HCT116 (cell line): ENCODE measurements at regions not wholly inside any gene's neighbourhood (a gene's known extent, or its start where the extent isn't known, plus 50 kb on each side); places are given as distances from the start of the nearest gene placed in this dataset.

ENCODE experiments used
- ATAC-seq: fragments of 200-7000 bp; cut with Tn5 transposase; 2 replicates; pipeline ENCODE4 v1.9.1; 2020; ENCODE audit warnings: mild to moderate bottlenecking, moderate library complexity
- BruUV-seq: library from RNA; stranded (reverse); fragments of 400-500 nt; replicated peaks from 2 replicates; lab custom pipeline; 2021; lab: Mats Ljungman, UMichigan
- CTCF ChIA-PET: fragments of 300-600 bp; sonication (Branson Sonifier 250); formaldehyde crosslinking; loops from one replicate; lab custom pipeline; 2021; ENCODE audit warnings: antibody characterized with exemption; lab: Charles Lee
- POLR2A ChIA-PET: fragments of 300-600, 350-600 bp; sonication (Branson Sonifier 250); formaldehyde crosslinking; loops from one replicate; lab custom pipeline; 2021; ENCODE audit warnings: antibody characterized with exemption; lab: Charles Lee
- RAD21 ChIA-PET, 2 experiments: fragments of 300-600 bp; sonication (Branson Sonifier 250); formaldehyde crosslinking; loops; one replicate each; lab custom pipeline; 2023; ENCODE audit warnings: low total read pairs in 2 of 2; ENCODE audit not compliant: uncharacterized antibody in 2 of 2, unreplicated experiment in 2 of 2, low non-redundant PET in 1 of 2; lab: Charles Lee
- DNase-seq: peaks from one replicate; pipeline ENCODE4 v3.0.0-alpha.2; 2010; ENCODE audit warnings: low read depth, low spot score
- H2AFZ ChIP-seq: fragments of 200-600 bp; shearing (Covaris generic), sonication (generic); 2 replicates; pipeline ENCODE4 v1.6.1; 2017; ENCODE audit warnings: low read depth, mixed run types, mixed read lengths, antibody characterized with exemption, low read length; ENCODE audit not compliant: poor library complexity, severe bottlenecking
- H3K27ac ChIP-seq: 2 replicates; pipeline ENCODE4 v1.5.1; 2012; ENCODE audit warnings: low read depth, low read length
- H3K27me3 ChIP-seq: fragments of 200-600 bp; sonication (generic); 2 replicates; pipeline ENCODE4 v1.6.1; 2016; ENCODE audit warnings: mixed run types, low read length, mixed read lengths; ENCODE audit not compliant: insufficient read depth
- H3K36me3 ChIP-seq, 2 experiments: fragments of 200-500 bp in 1 of 2; fragments of 200-600 bp in 1 of 2; sonication (Bioruptor generic) in 1 of 2; sonication (generic) in 1 of 2; 2 replicates each; pipeline versions ENCODE4 v1.5.1 to v1.6.1; 2014 to 2016; ENCODE audit warnings: low read length in 2 of 2, inconsistent platforms in 1 of 2, mixed read lengths in 1 of 2, mixed run types in 1 of 2; ENCODE audit not compliant: insufficient read depth in 2 of 2, control insufficient read depth in 1 of 2
- H3K4me1 ChIP-seq, 2 experiments: fragments of 200-600 bp in 1 of 2; sonication (generic) in 1 of 2; 2 replicates each; pipeline versions ENCODE4 v1.5.1 to v1.6.1; 2012 to 2017; ENCODE audit warnings: low read length in 2 of 2, inconsistent platforms in 1 of 2, mild to moderate bottlenecking in 1 of 2, mixed read lengths in 1 of 2, mixed run types in 1 of 2, moderate library complexity in 1 of 2; ENCODE audit not compliant: insufficient read depth in 2 of 2, control insufficient read depth in 1 of 2
- H3K4me2 ChIP-seq: fragments of 200-600 bp; sonication (generic); 2 replicates; pipeline ENCODE4 v1.6.1; 2017; ENCODE audit warnings: mixed run types, low read length, mixed read lengths
- H3K4me3 ChIP-seq, 2 experiments: fragments of 200-600 bp in 1 of 2; sonication (generic) in 1 of 2; replicated peaks in 1 of 2; 2 replicates each; pipeline ENCODE4 v1.5.1; 2011 to 2016; ENCODE audit warnings: low read length in 2 of 2, control low read depth in 1 of 2, low read depth in 1 of 2, mild to moderate bottlenecking in 1 of 2, mixed read lengths in 1 of 2, mixed run types in 1 of 2
- H3K79me2 ChIP-seq: fragments of 200-600 bp; sonication (generic); 2 replicates; pipeline ENCODE4 v1.6.1; 2017; ENCODE audit warnings: mild to moderate bottlenecking, mixed run types, low read length, moderate library complexity, mixed read lengths; ENCODE audit not compliant: insufficient read depth
- H3K9ac ChIP-seq: fragments of 200-600 bp; sonication (generic); 2 replicates; pipeline ENCODE4 v1.6.1; 2016; ENCODE audit warnings: low read length, mixed read lengths
- H3K9me2 ChIP-seq: fragments of 200-600 bp; sonication (generic), shearing (Covaris generic); 2 replicates; pipeline ENCODE4 v1.6.1; 2017; ENCODE audit warnings: mixed run types, mild to moderate bottlenecking, moderate library complexity; ENCODE audit not compliant: insufficient read depth
- H3K9me3 ChIP-seq, 2 experiments: fragments of 200-500 bp in 1 of 2; fragments of 200-600 bp in 1 of 2; sonication (Bioruptor generic) in 1 of 2; sonication (generic) in 1 of 2; 2 replicates each; pipeline ENCODE4 v1.6.1; 2014 to 2017; ENCODE audit warnings: low read length in 2 of 2, mixed read lengths in 2 of 2, inconsistent platforms in 1 of 2, low read depth in 1 of 2, mild to moderate bottlenecking in 1 of 2, mixed run types in 1 of 2, moderate library complexity in 1 of 2; ENCODE audit not compliant: control insufficient read depth in 1 of 2, insufficient read depth in 1 of 2
- H4K20me1 ChIP-seq: fragments of 200-600 bp; sonication (generic), shearing (Covaris generic); 2 replicates; pipeline ENCODE4 v1.6.1; 2017; ENCODE audit warnings: mixed run types, mild to moderate bottlenecking, moderate library complexity; ENCODE audit not compliant: insufficient read depth
- CBX3 ChIP-seq: IDR thresholded peaks from 2 replicates; pipeline ENCODE4 v1.6.1; 2012; ENCODE audit warnings: low read depth
- EGR1 ChIP-seq: IDR thresholded peaks from 2 replicates; pipeline ENCODE4 v1.6.1; 2012; ENCODE audit warnings: low read depth
- EZH2phosphoT487 ChIP-seq: fragments of 200-600 bp; IDR thresholded peaks from 2 replicates; pipeline ENCODE4 v1.6.1; 2018; ENCODE audit warnings: antibody characterized with exemption, borderline replicate concordance
- JUND ChIP-seq: IDR thresholded peaks from 2 replicates; pipeline ENCODE4 v1.6.1; 2012
- MAX ChIP-seq: IDR thresholded peaks from 2 replicates; pipeline ENCODE4 v1.6.1; 2012
- POLR2A ChIP-seq: IDR thresholded peaks from 2 replicates; pipeline ENCODE4 v1.7.0; 2011; ENCODE audit warnings: borderline replicate concordance; ENCODE audit not compliant: insufficient read depth, insufficient read length; ENCODE audit errors: extremely low read depth
- POLR2AphosphoS5 ChIP-seq: IDR thresholded peaks from 2 replicates; pipeline ENCODE4 v1.6.1; 2011; ENCODE audit warnings: mild to moderate bottlenecking, low read depth, low read length, moderate library complexity
- RAD21 ChIP-seq: IDR thresholded peaks from 2 replicates; pipeline ENCODE4 v1.6.1; 2012; ENCODE audit warnings: low read depth, mild to moderate bottlenecking
- SRF ChIP-seq: IDR thresholded peaks from 2 replicates; pipeline ENCODE4 v1.6.1; 2012; ENCODE audit warnings: low read depth
- TCF7L2 ChIP-seq: IDR thresholded peaks from 2 replicates; pipeline ENCODE4 v1.7.0; 2011; ENCODE audit warnings: borderline replicate concordance, inconsistent platforms; ENCODE audit not compliant: insufficient read depth, insufficient read length; ENCODE audit errors: extremely low read depth
- ZFX ChIP-seq: fragments of 450-650 bp; IDR thresholded peaks from 2 replicates; pipeline ENCODE4 v1.6.1; 2017
- ZNF274 ChIP-seq: fragments of 200-500 bp; sonication (Bioruptor generic); IDR thresholded peaks from 2 replicates; pipeline ENCODE4 v1.6.1; 2014; ENCODE audit warnings: mild to moderate bottlenecking, low read depth, low read length, inconsistent platforms
- intact Hi-C: fragments of 100-400 bp; cut with micrococcal nuclease; formaldehyde crosslinking; loops from 2 replicates; pipeline ENCODE4 v1.10.0; 2022

DNA sequence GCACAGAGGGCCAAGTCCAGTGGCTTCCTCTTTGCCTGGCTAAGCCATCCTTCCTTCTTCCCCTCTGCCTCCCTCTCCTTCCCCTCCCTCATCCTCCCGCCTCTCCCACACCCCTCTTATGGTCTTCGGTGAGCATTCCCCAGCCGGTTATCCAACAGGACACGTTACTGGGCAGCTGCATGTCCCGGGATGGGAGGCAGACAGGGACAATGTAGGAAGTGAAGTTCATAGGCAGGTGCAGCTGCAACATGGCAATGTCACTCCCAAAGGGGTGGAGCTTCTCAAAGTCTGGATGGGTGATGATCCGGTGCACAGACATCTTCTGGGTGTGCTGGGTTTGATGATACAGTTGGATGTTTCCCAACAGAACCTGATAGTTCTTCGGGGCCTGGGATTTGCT lies 71.4 kb upstream of the SPTLC1 start:
- Histone ChIP-seq H3K27ac (no peak overlapping the region), H3K9ac (no peak overlapping the region), H4K20me1 (no peaks in the 10 kb centered on the region), H2AFZ (no peak overlapping the region), H3K4me1 (no peaks in the 10 kb centered on the region), H3K79me2 (no peaks in the 10 kb centered on the region), H3K27me3 (no peaks in the 10 kb centered on the region), H3K36me3 (no peaks in the 10 kb centered on the region), H3K9me3 (no peaks in the 10 kb centered on the region; a peak in 1 of 4 replicates), H3K4me3 (no peak overlapping the region), H3K9me2 (0 out of 2 replicates have a peak, but pooled peaks cover 3% of the 10 kb centered on the region), H3K4me2 (no peak overlapping the region)
- ChIA-PET RAD21 (no interaction called here), POLR2A (no interaction called here), CTCF (no interaction called here)
- DNase-seq (no peak), ATAC-seq (no peak)
- no TSS peak for BruUV-seq
- TF ChIP-seq CBX3 (no peak), ZNF274 (no peak), JUND (no peak), TCF7L2 (no peak), MAX (no peak), EZH2phosphoT487 (no peak), POLR2AphosphoS5 (no peak), RAD21 (no peak), SRF (no peak), EGR1 (no peak)
- intact Hi-C loops, result no loop called here

DNA sequence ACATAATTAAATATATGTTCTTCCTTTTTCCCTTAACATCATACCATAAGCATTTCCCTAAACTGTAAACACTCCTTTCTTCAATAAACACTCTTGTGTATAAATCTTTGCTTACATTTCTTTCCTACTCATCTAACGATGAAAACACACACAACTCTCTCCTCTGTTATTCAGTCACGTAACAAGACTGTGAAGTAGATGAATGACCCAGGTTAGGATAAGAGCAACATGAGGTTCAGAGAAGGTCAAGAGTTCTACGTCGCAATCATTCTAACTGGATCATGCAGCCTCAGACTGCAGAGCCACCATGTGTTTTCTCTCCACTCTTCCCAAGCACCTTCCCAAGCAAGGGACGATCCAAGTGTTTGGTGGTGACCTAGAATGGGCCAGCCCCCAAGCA lies 70.5 kb upstream of the SPTLC1 start:
- RAD21 ChIA-PET, result no interaction called here
- TF ChIP-seq JUND (no peak), RAD21 (no peak), POLR2A (no peak), ZFX (no peak)
- intact Hi-C loops, result no loop called here

More for the DNA sequence above, 70.5 kb upstream of the SPTLC1 start:
- ATAC-seq (no peak), DNase-seq (no peak)
- H3K27ac ChIP-seq, result no peak overlapping the region
- H3K4me3 ChIP-seq, result no peak overlapping the region
- peaks cover 0 to 3% of the 10 kb centered on the region in 2 experiments; a peak in 1 of 4 replicates for H3K4me1 ChIP-seq
- no peaks in the 10 kb centered on the region; a peak in 1 of 4 replicates for H3K9me3 ChIP-seq
- H4K20me1 ChIP-seq, result no peaks in the 10 kb centered on the region
- H3K4me2 ChIP-seq, result no peak overlapping the region
- H3K36me3 ChIP-seq, result no peaks in the 10 kb centered on the region
- BruUV-seq, result no TSS peak
- no peak overlapping the region for H3K9ac ChIP-seq
- CTCF ChIA-PET, result no interaction called here
- no peaks in the 10 kb centered on the region for H3K27me3 ChIP-seq
- no peak overlapping the region for H2AFZ ChIP-seq
- no peaks in the 10 kb centered on the region for H3K79me2 ChIP-seq
- H3K9me2 ChIP-seq, result 0 out of 2 replicates have a peak, but pooled peaks cover 3% of the 10 kb centered on the region
- POLR2A ChIA-PET, result no interaction called here
